Prostate gland (tissue), 2 donors: ENCODE measurements at regions not wholly inside any gene's neighbourhood (a gene's known extent, or its start where the extent isn't known, plus 50 kb on each side); places are given as distances from the start of the nearest gene placed in this dataset.

Source experiments
- CTCF ChIP-seq, 4 experiments: fragments of 200-600 bp in 2 of 4; fragments of 450-650 bp in 2 of 4; sonication (generic) in 2 of 4; IDR thresholded peaks; 1 replicate in 3 of 4; 2 replicates in 1 of 4; pipeline ENCODE4 v1.5.1; 2016 to 2019; ENCODE audit warnings: antibody characterized with exemption in 4 of 4, mild to moderate bottlenecking in 2 of 4, moderate library complexity in 2 of 4
- POLR2A ChIP-seq: fragments of 450-650 bp; IDR thresholded peaks from one replicate; pipeline ENCODE4 v1.6.1; 2016; ENCODE audit warnings: antibody characterized with exemption, mild to moderate bottlenecking
- POLR2AphosphoS5 ChIP-seq: sonication (generic); formaldehyde crosslinking; IDR thresholded peaks from one replicate; pipeline ENCODE4 v1.6.1; 2017; ENCODE audit warnings: antibody characterized with exemption

DNA sequence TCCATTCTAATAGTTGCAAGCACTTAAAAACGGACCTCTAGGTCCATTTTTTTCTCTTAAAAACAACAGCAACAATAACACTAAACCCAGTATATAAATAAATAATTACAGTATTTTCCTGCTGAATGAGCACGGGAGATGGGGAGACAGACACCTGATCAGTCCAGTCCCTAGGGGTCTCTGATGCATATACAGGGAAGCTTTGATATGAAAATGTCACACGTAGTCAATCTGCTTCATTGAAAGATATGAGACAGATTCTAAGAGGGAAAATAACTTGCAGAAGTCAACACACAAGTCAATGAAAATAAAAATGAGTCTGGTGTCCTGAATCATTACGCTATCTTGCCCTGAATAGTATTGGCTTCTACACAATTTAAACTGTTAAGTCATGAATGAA is 523.3 kb upstream of the SLC8A1 start:
- TF ChIP-seq POLR2A (no peak), CTCF (IDR thresholded peaks at IDR 0.05) (no peak), POLR2AphosphoS5 (no peak)
